Uterus (tissue), 2 donors: ENCODE measurements at regions not wholly inside any gene's neighbourhood (a gene's known extent, or its start where the extent isn't known, plus 50 kb on each side); places are given as distances from the start of the nearest gene placed in this dataset.

Experiments used
- CTCF ChIP-seq, 4 experiments: fragments of 200-600 bp in 2 of 4; fragments of 450-650 bp in 2 of 4; sonication (generic) in 2 of 4; IDR thresholded peaks; one replicate each; pipeline ENCODE4 v1.5.1; 2016 to 2019; ENCODE audit warnings: antibody characterized with exemption in 4 of 4, mild to moderate bottlenecking in 2 of 4, moderate library complexity in 1 of 4
- POLR2A ChIP-seq, 2 donors: fragments of 450-650 bp; IDR thresholded peaks; one replicate each; pipeline ENCODE4 v1.6.1; 2016; ENCODE audit warnings: antibody characterized with exemption in 2 of 2, mild to moderate bottlenecking in 1 of 2, moderate library complexity in 1 of 2

GRCh38 chr5:54741711-54742110, 224.2 kb downstream of the SNX18 start:
- no peak for TF ChIP-seq CTCF (IDR thresholded peaks at IDR 0.05)
- TF ChIP-seq POLR2A (IDR thresholded peaks at IDR 0.05), result no peak
